Esophagus muscularis mucosa (tissue), 3 donors: ENCODE measurements at regions not wholly inside any gene's neighbourhood (a gene's known extent, or its start where the extent isn't known, plus 50 kb on each side); places are given as distances from the start of the nearest gene placed in this dataset.
"Not testable (repeated sequence)": the region's sequence is repeated elsewhere in the genome, so short reads cannot be mapped to it uniquely, and the experiment has no call there.

Experiments used
- EP300 ChIP-seq: sonication (generic); formaldehyde crosslinking; IDR thresholded peaks from one replicate; pipeline ENCODE4 v1.6.1; 2017; ENCODE audit warnings: antibody characterized with exemption
- TF ChIP-seq, protein P1 (sequence below), 3 experiments: fragments of 200-600 bp in 2 of 3; fragments of 450-650 bp in 1 of 3; sonication (generic) in 2 of 3; IDR thresholded peaks; one replicate each; pipeline ENCODE4 v1.5.1; 2017 to 2019; ENCODE audit warnings: antibody characterized with exemption in 3 of 3, mild to moderate bottlenecking in 2 of 3, moderate library complexity in 1 of 3

DNA sequence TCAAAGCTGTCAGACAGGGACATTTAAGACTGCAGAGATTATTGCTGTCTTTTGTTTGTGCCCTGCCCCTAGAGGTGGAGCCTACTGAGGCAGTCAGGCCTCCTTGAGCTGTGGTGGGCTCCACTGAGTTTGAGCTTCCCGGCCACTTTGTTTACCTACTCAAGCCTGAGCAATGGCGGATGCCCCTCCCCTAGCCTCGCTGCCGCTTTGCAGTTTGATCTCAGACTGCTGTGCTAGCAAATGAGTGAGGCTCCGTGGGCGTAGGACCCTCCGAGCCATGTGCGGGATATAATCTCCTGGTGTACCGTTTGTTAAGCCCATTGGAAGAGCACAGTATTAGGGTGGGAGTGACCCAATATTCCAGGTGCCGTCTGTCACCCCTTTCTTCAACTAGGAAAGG lies 1835.5 kb upstream of the PIK3C3 start:
- TF ChIP-seq, protein P1, sequence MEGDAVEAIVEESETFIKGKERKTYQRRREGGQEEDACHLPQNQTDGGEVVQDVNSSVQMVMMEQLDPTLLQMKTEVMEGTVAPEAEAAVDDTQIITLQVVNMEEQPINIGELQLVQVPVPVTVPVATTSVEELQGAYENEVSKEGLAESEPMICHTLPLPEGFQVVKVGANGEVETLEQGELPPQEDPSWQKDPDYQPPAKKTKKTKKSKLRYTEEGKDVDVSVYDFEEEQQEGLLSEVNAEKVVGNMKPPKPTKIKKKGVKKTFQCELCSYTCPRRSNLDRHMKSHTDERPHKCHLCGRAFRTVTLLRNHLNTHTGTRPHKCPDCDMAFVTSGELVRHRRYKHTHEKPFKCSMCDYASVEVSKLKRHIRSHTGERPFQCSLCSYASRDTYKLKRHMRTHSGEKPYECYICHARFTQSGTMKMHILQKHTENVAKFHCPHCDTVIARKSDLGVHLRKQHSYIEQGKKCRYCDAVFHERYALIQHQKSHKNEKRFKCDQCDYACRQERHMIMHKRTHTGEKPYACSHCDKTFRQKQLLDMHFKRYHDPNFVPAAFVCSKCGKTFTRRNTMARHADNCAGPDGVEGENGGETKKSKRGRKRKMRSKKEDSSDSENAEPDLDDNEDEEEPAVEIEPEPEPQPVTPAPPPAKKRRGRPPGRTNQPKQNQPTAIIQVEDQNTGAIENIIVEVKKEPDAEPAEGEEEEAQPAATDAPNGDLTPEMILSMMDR (IDR thresholded peaks at IDR 0.05) = not testable (repeated sequence)
- TF ChIP-seq EP300 = not testable (repeated sequence)
